ENCODE measurements at regions not wholly inside any gene's neighbourhood (a gene's known extent, or its start where the extent isn't known, plus 50 kb on each side); places are given as distances from the start of the nearest gene placed in this dataset.

- Histone ChIP-seq H4K20me1 (ENCODE audit: insufficient read depth, low read length) (no peaks in the 10 kb centered on the region), H3K4me2 (ENCODE audit: low read depth, low read length) (no peak overlapping the region), H3K9me3 (ENCODE audit: low read length) (no peaks in the 10 kb centered on the region), H3K4me1 (ENCODE audit: insufficient read depth, low read length) (no peaks in the 10 kb centered on the region), H3K79me2 (ENCODE audit: insufficient read depth, low read length) (no peaks in the 10 kb centered on the region), H3K36me3 (replicated peaks in 1 of 2; ENCODE audit: control insufficient read depth in 1 of 2, insufficient read depth in 2 of 2, low read length in 2 of 2) (no peaks in the 10 kb centered on the region), H3K9ac (ENCODE audit: insufficient read depth, low read depth, low read length) (no peak overlapping the region), H3K27me3 (ENCODE audit: control insufficient read depth in 1 of 2, insufficient read depth in 2 of 2, low read length in 2 of 2) (no peaks in the 10 kb centered on the region), H3K27ac (ENCODE audit: extremely low read length, insufficient read depth, low read length) (no peak overlapping the region), H2AFZ (ENCODE audit: low read length) (no peak overlapping the region), H3K4me3 (replicated peaks in 1 of 3; ENCODE audit: insufficient read depth in 1 of 3, low read depth in 2 of 3, low read length in 3 of 3) (no peak overlapping the region)
- DNase-seq (ENCODE audit: low spot score) (no peak), ATAC-seq (no peak), FAIRE-seq (no peak)
- ChIA-PET CTCF (ENCODE audit: low intra/inter-chr PET ratio, low total read pairs) (no interaction called here), POLR2A (no interaction called here)
- TF ChIP-seq GTF2F1 (IDR thresholded peaks at IDR 0.05; ENCODE audit: low read length), result no peak
- TF ChIP-seq SAP130 (CRISPR knock-in tag; IDR thresholded peaks at IDR 0.05; ENCODE audit: low read depth), result no peak
- no peak for TF ChIP-seq FOXK2 (IDR thresholded peaks at IDR 0.05)
- no peak for TF ChIP-seq CBX1 (IDR thresholded peaks at IDR 0.05; ENCODE audit: low read depth)
- TF ChIP-seq HOXA5 (CRISPR knock-in tag; IDR thresholded peaks at IDR 0.05), result no peak
- TF ChIP-seq MLXIP (CRISPR knock-in tag; IDR thresholded peaks at IDR 0.05; ENCODE audit: borderline replicate concordance), result no peak
- TF ChIP-seq ZNF644 (CRISPR knock-in tag; IDR thresholded peaks at IDR 0.05; ENCODE audit: low read depth), result no peak
- no peak for TF ChIP-seq SRF (IDR thresholded peaks at IDR 0.05; ENCODE audit: low read depth, low read length)
- no peak for TF ChIP-seq ZNF704 (CRISPR knock-in tag; IDR thresholded peaks at IDR 0.05; ENCODE audit: borderline replicate concordance)
- TF ChIP-seq ZFP41 (CRISPR knock-in tag; IDR thresholded peaks at IDR 0.05; ENCODE audit: borderline replicate concordance), result no peak
- TF ChIP-seq BCL3 (CRISPR knock-in tag; IDR thresholded peaks at IDR 0.05), result no peak
- no peak for TF ChIP-seq THAP7 (CRISPR knock-in tag; IDR thresholded peaks at IDR 0.05)
- TF ChIP-seq YEATS2 (CRISPR knock-in tag; IDR thresholded peaks at IDR 0.05; ENCODE audit: borderline replicate concordance), result no peak
- no peak for TF ChIP-seq ZSCAN25 (CRISPR knock-in tag; IDR thresholded peaks at IDR 0.05)
- no peak for TF ChIP-seq REXO4 (CRISPR knock-in tag; IDR thresholded peaks at IDR 0.05; ENCODE audit: borderline replicate concordance)
- TF ChIP-seq ZBTB43 (CRISPR knock-in tag; conservative IDR thresholded peaks at IDR 0.05), result no peak
- TF ChIP-seq CREB1 (IDR thresholded peaks at IDR 0.05), result no peak
- TF ChIP-seq CREB1 (CRISPR knock-in tag; IDR thresholded peaks at IDR 0.05), result no peak
- in situ Hi-C loops (cut with HindIII; ENCODE audit: extremely low pct_ligation_motif_present, low pct_unique_long_range_greater_than_20kb) (no loop called here), intact Hi-C loops (cut with micrococcal nuclease; ENCODE audit: unreplicated experiment) (no loop called here)
- WGBS (ENCODE audit: low lambda C conversion rate), result 0% methylated on average over 2 of the region's 2 CpGs
- BruUV-seq (replicated peaks), result no TSS peak
These were observed 133.6 kb downstream of the MBD2 start for GRCh38 chr18:54090856-54091255.

Measured in HepG2 (cell line).